AG09319 (cell line): ENCODE measurements at regions not wholly inside any gene's neighbourhood (a gene's known extent, or its start where the extent isn't known, plus 50 kb on each side); places are given as distances from the start of the nearest gene placed in this dataset.

Source experiments
- DNase-seq: peaks from one replicate; pipeline ENCODE4 v3.0.0-alpha.2; 2010; ENCODE audit warnings: low read depth; ENCODE audit errors: extremely low read depth
- CTCF ChIP-seq: IDR thresholded peaks from 2 replicates; pipeline ENCODE4 v1.5.1; 2011; ENCODE audit warnings: low read depth, mild to moderate bottlenecking, inconsistent platforms, low read length, moderate library complexity

GRCh38 chr6:21764989-21765388 lies 171.4 kb downstream of the SOX4 start:
- DNase-seq: no peak
- TF ChIP-seq CTCF: no peak

GRCh38 chr6:21767891-21768648 lies 174.5 kb downstream of the SOX4 start:
- no peak for TF ChIP-seq CTCF
- DNase-seq: no peak

GRCh38 chr6:21769405-21769861 lies 175.9 kb downstream of the SOX4 start:
- TF ChIP-seq CTCF: no peak

DNA sequence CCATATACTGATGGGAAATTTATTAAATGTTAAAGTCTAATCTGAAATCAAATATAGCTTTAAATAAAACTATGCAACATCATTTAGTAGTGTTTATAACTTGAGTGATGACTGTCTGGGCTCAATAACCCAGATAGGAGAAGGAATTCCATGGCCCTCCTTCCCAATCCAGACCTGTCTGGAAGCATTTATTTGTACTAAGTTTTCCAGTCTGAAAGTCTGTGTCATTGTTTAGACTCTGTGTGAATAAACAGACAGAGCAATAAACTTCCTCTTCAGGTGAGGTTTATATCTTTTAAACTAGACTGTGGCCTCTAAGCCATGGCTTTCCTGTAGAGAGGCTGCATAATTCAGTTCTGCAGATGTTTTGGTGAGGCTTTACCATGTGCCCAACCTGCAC lies 176.4 kb downstream of the SOX4 start:
- TF ChIP-seq CTCF: no peak
- no peak for DNase-seq

More at GRCh38 chr6:21769405-21769861, 175.9 kb downstream of the SOX4 start:
- DNase-seq: peak; percentile 75

DNA sequence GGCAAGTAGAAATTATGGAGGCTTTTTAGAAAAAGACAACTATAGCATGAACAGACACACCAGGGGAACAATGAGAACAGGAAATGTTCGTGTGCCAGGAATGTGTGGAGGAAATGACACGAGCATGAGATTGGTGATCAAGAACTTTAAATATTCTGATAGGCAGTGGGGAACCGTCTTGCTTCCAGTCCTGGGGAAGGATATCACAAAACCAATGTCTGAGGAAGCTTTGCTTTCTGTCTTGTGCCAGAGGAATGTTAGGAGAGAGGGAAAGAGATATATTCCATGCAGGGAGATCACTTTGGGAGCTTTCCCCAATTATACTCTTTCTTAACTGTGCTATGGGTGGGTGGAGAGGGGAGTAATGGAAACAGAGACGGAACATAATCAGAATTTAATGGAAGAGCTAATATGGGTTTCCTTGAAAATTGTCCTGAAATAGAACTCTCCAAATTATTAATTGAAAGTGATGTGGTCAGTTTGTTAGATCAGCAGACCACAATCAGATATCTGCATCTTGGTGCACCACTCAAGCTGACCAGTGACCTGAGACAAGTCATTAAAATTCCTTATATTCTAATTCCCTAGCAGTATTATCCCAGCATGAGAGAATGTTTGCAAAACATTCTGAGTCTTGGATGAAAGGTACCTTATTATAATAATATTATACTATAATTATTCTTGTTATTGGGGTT lies 178.2 kb downstream of the SOX4 start:
- DNase-seq: no peak
- TF ChIP-seq CTCF: no peak

DNA sequence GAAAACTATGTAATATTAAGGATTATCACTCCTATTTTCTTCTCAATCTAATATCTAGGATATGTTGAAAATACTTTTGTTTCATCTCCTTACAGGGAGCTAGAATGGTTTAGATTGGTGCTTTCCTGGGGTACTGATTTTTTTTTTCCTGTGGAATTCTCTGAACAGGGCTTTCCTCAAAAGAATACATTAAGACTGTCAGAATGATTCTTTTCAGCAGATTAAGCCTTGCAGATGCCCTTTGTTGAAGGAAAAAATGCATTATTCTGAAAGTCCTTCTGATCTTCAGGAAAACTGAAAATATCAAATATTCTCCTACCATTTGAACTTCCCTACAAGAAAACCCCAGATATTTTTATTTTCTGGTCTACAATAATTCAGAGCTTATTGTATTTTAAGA lies 178.9 kb downstream of the SOX4 start:
- DNase-seq: no peak
- no peak for TF ChIP-seq CTCF

GRCh38 chr6:21772884-21773575 lies 179.5 kb downstream of the SOX4 start:
- TF ChIP-seq CTCF: no peak
- DNase-seq: no peak
